ENCODE measurements at regions not wholly inside any gene's neighbourhood (a gene's known extent, or its start where the extent isn't known, plus 50 kb on each side); places are given as distances from the start of the nearest gene placed in this dataset.

GRCh38 chr3:178436773-178437172, 99.5 kb upstream of the KCNMB2 start:
- H3F3A ChIP-seq (ENCODE audit: insufficient read depth, low read length, poor library complexity, severe bottlenecking), result no peaks in the 10 kb centered on the region
- no peak overlapping the region for H3K4me3 ChIP-seq (ENCODE audit: low read length)
- H3K36me3 ChIP-seq (ENCODE audit: insufficient read depth, low read length), result no peaks in the 10 kb centered on the region
- no peaks in the 10 kb centered on the region for H3K9me2 ChIP-seq (ENCODE audit: insufficient read depth, low read length)
- no peak overlapping the region for H2AFZ ChIP-seq (ENCODE audit: low read depth, low read length)
- H3K79me2 ChIP-seq (replicated peaks; ENCODE audit: insufficient read depth, low read length), result no peaks in the 10 kb centered on the region
- H4K20me1 ChIP-seq (ENCODE audit: insufficient read depth), result no peaks in the 10 kb centered on the region
- TF ChIP-seq MXI1 (conservative IDR thresholded peaks at IDR 0.05; ENCODE audit: poor library complexity, severe bottlenecking) (no peak), SMC3 (conservative IDR thresholded peaks at IDR 0.05; ENCODE audit: poor library complexity) (peak; percentile 82), CTCF (IDR thresholded peaks at IDR 0.05; ENCODE audit: poor library complexity, severe bottlenecking) (peak; percentile 74), RAD21 (conservative IDR thresholded peaks at IDR 0.05) (peak; percentile 76)
- no peak overlapping the region for H3K4me2 ChIP-seq (ENCODE audit: low read length)
- H3K27ac ChIP-seq (ENCODE audit: low read length), result no peak overlapping the region
- no peaks in the 10 kb centered on the region for H3K27me3 ChIP-seq (ENCODE audit: insufficient read depth, low read depth, low read length)
- no peaks in the 10 kb centered on the region for H3K9me3 ChIP-seq (ENCODE audit: low read length)
- no peak overlapping the region for H3K9ac ChIP-seq (ENCODE audit: low read length)

GRCh38 chr3:178437236-178437635, 99.0 kb upstream of the KCNMB2 start:
- no peak overlapping the region for H3K27ac ChIP-seq (ENCODE audit: low read length)
- no peak overlapping the region for H3K9ac ChIP-seq (ENCODE audit: low read length)
- no peaks in the 10 kb centered on the region for H3K9me3 ChIP-seq (ENCODE audit: low read length)
- TF ChIP-seq SMC3 (conservative IDR thresholded peaks at IDR 0.05; ENCODE audit: poor library complexity) (no peak), TAF1 (IDR thresholded peaks at IDR 0.05; ENCODE audit: low read depth) (no peak), REST (IDR thresholded peaks at IDR 0.05; ENCODE audit: borderline replicate concordance) (no peak), EZH2 (IDR thresholded peaks at IDR 0.05; ENCODE audit: borderline replicate concordance, insufficient read depth, low read length, poor library complexity, severe bottlenecking) (no peak), MXI1 (conservative IDR thresholded peaks at IDR 0.05; ENCODE audit: poor library complexity, severe bottlenecking) (no peak), EP300 (conservative IDR thresholded peaks at IDR 0.05; ENCODE audit: poor library complexity, severe bottlenecking) (no peak), POLR2AphosphoS5 (IDR thresholded peaks at IDR 0.05) (no peak), CTCF (IDR thresholded peaks at IDR 0.05; ENCODE audit: poor library complexity, severe bottlenecking) (no peak), RAD21 (conservative IDR thresholded peaks at IDR 0.05) (no peak)
- H4K20me1 ChIP-seq (ENCODE audit: insufficient read depth), result no peaks in the 10 kb centered on the region
- H3K27me3 ChIP-seq (ENCODE audit: insufficient read depth, low read depth, low read length), result no peaks in the 10 kb centered on the region
- no peaks in the 10 kb centered on the region for H3K36me3 ChIP-seq (ENCODE audit: insufficient read depth, low read length)
- no peak overlapping the region for H2AFZ ChIP-seq (ENCODE audit: low read depth, low read length)
- H3K4me2 ChIP-seq (ENCODE audit: low read length), result no peak overlapping the region
- H3F3A ChIP-seq (ENCODE audit: insufficient read depth, low read length, poor library complexity, severe bottlenecking), result no peaks in the 10 kb centered on the region
- H3K4me3 ChIP-seq (ENCODE audit: low read length), result no peak overlapping the region
- no peaks in the 10 kb centered on the region for H3K79me2 ChIP-seq (replicated peaks; ENCODE audit: insufficient read depth, low read length)
- H3K9me2 ChIP-seq (ENCODE audit: insufficient read depth, low read length), result no peaks in the 10 kb centered on the region

All from neural cell (in vitro differentiated cells).